Left cardiac atrium (tissue), 4 donors: ENCODE measurements at regions not wholly inside any gene's neighbourhood (a gene's known extent, or its start where the extent isn't known, plus 50 kb on each side); places are given as distances from the start of the nearest gene placed in this dataset.
"Not testable (repeated sequence)": the region's sequence is repeated elsewhere in the genome, so short reads cannot be mapped to it uniquely, and the experiment has no call there.

Experiments
- ATAC-seq, 2 donors: fragments of 200-7000 bp; cut with Tn5 transposase; one replicate each; pipeline ENCODE4 v1.9.1; 2020; ENCODE audit warnings: mild to moderate bottlenecking in 2 of 2, moderate library complexity in 2 of 2
- DNase-seq: peaks from one replicate; pipeline ENCODE4 v3.0.0-alpha.2; 2020
- intact Hi-C, 2 donors: fragments of 100-400 bp; cut with DNase I; formaldehyde crosslinking; loops; one replicate each; pipeline versions ENCODE4 v1.14.1 to v1.15.1; 2022 to 2023
- donor health status: DM: no; HTN: yes; CAD: no.
- donor health status: DM: no; HTN: yes; CAD: no; lungs with severe emphysema.
- donor health status: DM: yes; HTN: yes; CAD: no.
- donor health status: Dilated cardiomyopathy.

- ATAC-seq (no peak), DNase-seq (no peak)
- intact Hi-C loops: no loop called here
These were observed 145.4 kb upstream of the SFSWAP start for GRCh38 chr12:131565267-131566015.

GRCh38 chr12:131568336-131568735 lies 142.6 kb upstream of the SFSWAP start:
- no peak for ATAC-seq
- no peak for DNase-seq
- intact Hi-C loops: no loop called here

DNA sequence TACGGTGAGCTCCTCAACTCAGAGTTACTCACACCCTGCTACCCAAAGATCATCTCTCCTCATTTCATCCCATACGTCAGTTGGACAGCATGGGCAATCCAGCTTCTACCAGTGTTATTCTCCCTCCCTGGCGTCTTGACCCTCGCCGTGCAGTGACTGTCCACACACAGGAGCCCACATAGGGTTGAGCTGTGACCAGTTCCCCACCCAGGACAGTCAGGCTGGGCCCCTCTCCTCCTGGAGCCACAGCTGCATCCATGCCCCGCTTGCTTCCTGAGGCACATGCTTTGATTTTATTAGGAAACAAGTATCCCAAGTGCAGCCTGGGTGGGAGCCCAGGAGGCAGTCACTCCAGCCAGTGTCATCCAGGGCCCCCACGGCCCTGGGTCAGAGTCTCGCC lies 140.3 kb upstream of the SFSWAP start:
- ATAC-seq (no peak), DNase-seq (no peak)
- intact Hi-C loops: no loop called here

GRCh38 chr12:131571827-131572226 lies 139.1 kb upstream of the SFSWAP start:
- intact Hi-C loops: no loop called here
- no peak for ATAC-seq

DNA sequence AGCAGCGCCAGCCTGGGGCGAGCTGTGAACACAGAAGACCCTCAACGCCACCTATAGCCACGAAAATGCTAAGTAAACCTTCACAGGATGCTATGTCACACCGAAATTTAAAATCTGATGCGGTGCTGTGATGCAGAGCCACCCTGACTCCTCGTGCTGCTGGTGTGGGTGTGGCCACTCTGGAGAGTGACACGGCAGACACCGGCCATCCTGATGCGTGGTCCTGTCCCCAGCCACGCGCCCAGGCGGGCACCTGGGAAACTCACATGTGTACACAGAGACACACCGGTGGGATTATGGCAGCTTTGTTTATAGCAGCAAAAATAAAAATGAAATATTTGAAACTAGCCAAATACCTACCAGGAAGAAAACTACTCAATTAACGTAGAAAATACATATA lies 138.3 kb upstream of the SFSWAP start:
- ATAC-seq: no peak
- intact Hi-C loops: no loop called here
- no peak for DNase-seq

More at GRCh38 chr12:131571827-131572226, 139.1 kb upstream of the SFSWAP start:
- no peak for DNase-seq

DNA sequence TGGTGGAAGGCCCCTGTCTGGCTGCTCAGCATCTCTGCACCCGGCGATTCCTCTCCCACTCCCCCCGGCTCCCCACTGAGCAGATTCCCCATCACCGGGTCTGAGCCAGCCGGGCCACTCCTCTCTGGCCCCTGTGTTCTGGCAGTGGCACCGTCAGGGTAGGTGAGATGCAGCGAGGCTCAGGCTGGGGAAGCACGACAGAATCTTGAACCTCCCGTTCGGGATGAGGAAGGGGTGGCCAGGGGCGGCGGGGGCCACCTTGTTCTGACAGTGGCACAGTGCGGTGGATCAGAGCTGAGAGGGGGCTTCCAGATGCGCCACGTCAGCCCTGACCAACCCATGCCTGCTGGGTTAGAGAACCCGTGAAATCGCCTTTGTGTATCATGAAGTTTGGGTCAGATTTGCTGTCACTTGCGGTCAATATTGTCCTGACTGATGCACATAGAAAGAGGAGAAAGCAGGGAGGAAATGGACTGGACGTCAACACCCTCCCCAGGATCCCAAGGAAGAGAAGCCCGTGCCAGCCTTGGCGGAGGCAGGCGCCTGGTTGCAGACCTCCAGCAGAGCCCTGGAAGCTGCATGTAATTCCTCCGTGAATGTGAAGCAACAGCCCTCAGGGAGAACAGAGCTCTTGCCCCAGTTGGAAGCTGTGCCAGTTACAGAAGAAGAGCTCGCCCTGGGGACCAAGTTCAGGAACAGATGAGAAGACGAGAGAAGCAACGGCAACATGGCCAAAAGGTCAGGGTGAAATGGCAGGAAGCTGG lies 137.1 kb upstream of the SFSWAP start:
- intact Hi-C loops: no loop called here
- no peak for DNase-seq
- ATAC-seq: peak in 1 of 2 donors; percentile 57

DNA sequence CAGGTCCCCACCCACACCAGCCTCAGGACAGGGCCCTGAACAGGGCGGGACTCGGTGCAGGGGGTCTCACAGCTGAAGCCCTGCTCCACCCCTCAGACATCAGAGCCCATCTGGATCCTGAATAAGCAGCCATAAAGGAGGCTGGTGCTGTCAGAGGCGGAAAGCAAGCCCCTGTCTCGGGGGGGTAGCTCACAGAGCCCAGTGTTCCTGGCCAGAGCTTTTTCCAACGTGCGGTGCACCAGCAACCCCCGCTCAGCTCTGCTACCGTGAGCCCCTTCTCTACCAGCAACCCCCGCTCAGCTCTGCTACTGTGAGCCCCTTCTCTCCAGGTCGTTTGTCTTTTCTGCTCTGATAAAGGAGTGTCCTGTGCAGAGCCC lies 136.5 kb upstream of the SFSWAP start:
- DNase-seq (no peak), ATAC-seq (no peak)
- intact Hi-C loops: no loop called here

- no peak for ATAC-seq
- intact Hi-C loops: no loop called here
- DNase-seq: no peak
These were observed 135.5 kb upstream of the SFSWAP start for GRCh38 chr12:131575371-131575770.

GRCh38 chr12:131576734-131577133 lies 134.2 kb upstream of the SFSWAP start:
- intact Hi-C loops, ATAC-seq: not testable (repeated sequence)
- peak; percentile 50 for DNase-seq

GRCh38 chr12:131577766-131578165 lies 133.1 kb upstream of the SFSWAP start:
- intact Hi-C loops: no loop called here
- ATAC-seq: no peak
- DNase-seq: no peak

DNA sequence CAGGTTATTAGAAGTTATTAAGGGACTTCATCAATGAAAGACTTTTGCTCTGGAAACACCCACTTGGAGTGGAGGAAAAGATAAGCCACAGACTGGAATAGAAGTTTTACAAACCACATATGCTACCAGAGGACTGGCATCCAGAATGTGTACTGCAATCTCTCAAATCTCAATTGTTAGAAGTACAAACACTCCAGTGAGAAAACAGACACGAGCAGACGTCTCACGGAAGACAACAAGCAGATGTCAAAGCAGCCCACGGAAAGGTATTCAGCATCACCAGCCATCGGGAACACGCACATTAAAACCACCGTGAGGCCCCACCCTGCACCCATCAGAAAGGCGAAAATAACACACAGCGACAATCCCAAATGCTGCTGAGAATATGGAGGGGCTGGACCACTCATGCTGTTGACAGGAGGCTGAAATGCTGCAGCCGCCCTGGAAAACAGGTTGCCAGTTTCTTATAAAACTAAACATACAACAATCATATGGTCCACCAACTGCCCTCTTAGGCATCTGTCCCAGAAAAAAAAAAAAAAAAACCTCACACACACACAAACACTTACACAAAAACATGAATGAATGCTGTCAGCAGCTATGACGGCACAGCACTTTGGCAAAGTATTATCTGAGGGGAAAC lies 131.9 kb upstream of the SFSWAP start:
- intact Hi-C loops: no loop called here
- ATAC-seq (no peak), DNase-seq (no peak)

GRCh38 chr12:131583090-131583712 lies 127.7 kb upstream of the SFSWAP start:
- ATAC-seq (no peak), DNase-seq (no peak)
- intact Hi-C loops: no loop called here

DNA sequence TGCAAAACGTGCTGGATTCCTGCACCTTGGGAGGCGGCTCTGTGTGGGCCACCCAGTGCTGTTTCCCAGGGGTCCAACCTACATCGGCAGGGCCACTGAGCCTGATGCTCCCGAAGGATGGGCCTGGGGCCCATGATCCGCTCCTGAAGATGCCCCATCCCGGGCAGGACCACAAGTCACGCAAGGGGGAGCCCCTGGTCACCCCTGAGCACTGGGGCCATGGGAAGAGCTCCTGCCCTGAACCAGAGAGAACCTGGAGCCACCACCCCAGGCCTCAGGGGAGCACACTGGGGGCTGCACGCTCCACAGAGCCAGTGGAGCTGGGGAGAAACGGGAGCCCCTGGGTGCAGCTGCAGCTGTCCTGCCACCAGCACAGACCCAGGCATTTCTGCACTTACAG lies 124.6 kb upstream of the SFSWAP start:
- DNase-seq (no peak), ATAC-seq (no peak)
- intact Hi-C loops: no loop called here

GRCh38 chr12:131586761-131587160 lies 124.1 kb upstream of the SFSWAP start:
- ATAC-seq (no peak), DNase-seq (no peak)
- intact Hi-C loops: no loop called here

DNA sequence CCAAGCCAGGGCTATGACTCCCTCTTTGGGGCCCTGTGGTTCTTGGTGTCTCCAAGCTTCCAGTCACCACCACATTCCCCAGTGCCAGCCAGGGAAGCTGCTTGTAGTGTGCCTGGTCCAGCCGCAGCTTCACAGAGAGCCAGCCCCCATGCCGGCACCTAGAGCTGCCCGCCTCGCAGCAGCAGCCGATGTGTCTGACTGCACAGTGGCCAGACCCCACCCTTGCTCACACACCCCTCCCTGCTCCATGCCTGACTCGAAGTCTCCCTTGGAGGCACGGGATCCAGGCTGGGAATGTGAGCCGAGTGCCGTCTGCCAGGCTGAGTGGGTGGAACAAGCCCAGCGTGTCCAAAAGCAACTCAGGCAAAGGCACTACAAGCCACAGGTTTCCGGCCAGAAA lies 123.3 kb upstream of the SFSWAP start:
- intact Hi-C loops: no loop called here
- no peak for DNase-seq
- no peak for ATAC-seq

- intact Hi-C loops: no loop called here
- ATAC-seq (peak in 1 of 2 donors; percentile 34), DNase-seq (no peak)
These were observed 121.5 kb upstream of the SFSWAP start for GRCh38 chr12:131589221-131589897.

DNA sequence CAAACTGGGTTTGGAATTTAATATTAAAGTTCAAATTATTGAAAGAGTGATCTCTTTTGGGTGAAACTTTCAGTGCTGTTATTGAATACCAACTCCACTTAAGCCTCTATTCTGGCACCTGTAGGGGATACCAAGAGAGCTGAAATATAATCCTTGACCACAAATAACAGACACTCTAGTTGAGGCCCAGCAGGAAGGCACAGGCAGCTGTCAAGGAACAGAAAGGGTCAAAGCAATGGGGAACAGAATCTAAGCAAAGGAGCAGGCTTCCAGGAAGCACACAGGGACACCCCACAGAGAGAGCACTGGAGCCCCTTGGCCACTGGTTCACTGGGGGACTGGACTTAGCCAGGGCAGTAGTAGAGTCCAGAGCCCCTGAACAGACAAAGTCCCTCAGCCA lies 120.9 kb upstream of the SFSWAP start:
- DNase-seq (no peak), ATAC-seq (no peak)
- intact Hi-C loops: no loop called here

DNA sequence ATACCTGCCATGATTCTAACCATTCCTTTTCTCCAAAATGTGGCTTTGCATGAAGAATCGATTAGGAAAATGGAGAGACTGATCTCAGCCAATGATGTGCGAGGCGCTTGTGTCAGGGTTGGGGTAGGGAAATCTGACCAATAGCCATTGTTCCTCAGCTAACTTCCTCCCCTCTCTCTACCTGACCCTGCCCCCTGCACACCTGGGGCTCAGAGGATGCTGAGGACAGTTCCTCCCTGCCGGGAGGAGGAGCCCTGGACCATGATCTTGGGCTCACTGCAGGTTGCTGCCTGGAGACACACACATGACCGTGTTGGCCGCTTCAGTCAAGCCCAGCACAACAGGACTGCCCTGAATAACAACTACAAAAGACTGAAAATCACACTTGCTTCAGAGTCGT lies 119.8 kb upstream of the SFSWAP start:
- DNase-seq: no peak
- intact Hi-C loops: no loop called here
- ATAC-seq: no peak
